Inflammatory macrophage treated with lipopolysaccharide for 1 hour (primary cell): ENCODE measurements at regions not wholly inside any gene's neighbourhood (a gene's known extent, or its start where the extent isn't known, plus 50 kb on each side); places are given as distances from the start of the nearest gene placed in this dataset.

Experiments
- DNase-seq, 2 donors: peaks; one replicate each; pipeline ENCODE4 v3.0.0-alpha.2; 2020 to 2022

- no peak for DNase-seq
Measured at GRCh38 chr22:44442186-44442815, 55.7 kb downstream of the RTL6 start.

GRCh38 chr22:44441401-44442185, 56.4 kb downstream of the RTL6 start:
- no peak for DNase-seq

- DNase-seq = no peak
Measured at GRCh38 chr22:44440224-44441160, 57.5 kb downstream of the RTL6 start.

- DNase-seq = no peak
Measured at GRCh38 chr22:44439356-44440223, 58.4 kb downstream of the RTL6 start.

GRCh38 chr22:44438481-44439131, 59.4 kb downstream of the RTL6 start:
- no peak for DNase-seq

GRCh38 chr22:44438056-44438455, 60.0 kb downstream of the RTL6 start:
- DNase-seq = no peak

GRCh38 chr22:44437216-44438055, 60.6 kb downstream of the RTL6 start:
- no peak for DNase-seq

- peak; percentile 5 to 10 for DNase-seq
Measured at GRCh38 chr22:44436736-44437135, 61.3 kb downstream of the RTL6 start.

- DNase-seq = no peak
Measured at GRCh38 chr22:44431256-44431655, 66.8 kb downstream of the RTL6 start.

- DNase-seq = no peak
Measured at GRCh38 chr22:44430716-44431115, 67.3 kb downstream of the RTL6 start.

- no peak for DNase-seq
Measured at GRCh38 chr22:44429941-44430587, 68.0 kb downstream of the RTL6 start.

GRCh38 chr22:44428941-44429830, 68.8 kb downstream of the RTL6 start:
- no peak for DNase-seq

- no peak for DNase-seq
Measured at GRCh38 chr22:44427611-44428470, 70.2 kb downstream of the RTL6 start.

GRCh38 chr22:44426981-44427380, 71.1 kb downstream of the RTL6 start:
- no peak for DNase-seq

- no peak for DNase-seq
Measured at GRCh38 chr22:44425694-44426045, 72.4 kb downstream of the RTL6 start.

GRCh38 chr22:44424867-44425693, 73.0 kb downstream of the RTL6 start:
- no peak for DNase-seq

- no peak for DNase-seq
Measured at GRCh38 chr22:44424359-44424682, 73.7 kb downstream of the RTL6 start.
